DMS114 treated with DMSO at 0.1 percent for 48 hours (cell line): ENCODE measurements at regions not wholly inside any gene's neighbourhood (a gene's known extent, or its start where the extent isn't known, plus 50 kb on each side); places are given as distances from the start of the nearest gene placed in this dataset.
A peak's percentile ranks its signal among the peaks of the same experiment; 100 is the strongest.
"Not testable (repeated sequence)": the region's sequence is repeated elsewhere in the genome, so short reads cannot be mapped to it uniquely, and the experiment has no call there.

Experiments
- DNase-seq: peaks from one replicate; lab custom pipeline; 2025; ENCODE audit not compliant: unreplicated experiment; lab: John Stamatoyannopoulos, UW

DNA sequence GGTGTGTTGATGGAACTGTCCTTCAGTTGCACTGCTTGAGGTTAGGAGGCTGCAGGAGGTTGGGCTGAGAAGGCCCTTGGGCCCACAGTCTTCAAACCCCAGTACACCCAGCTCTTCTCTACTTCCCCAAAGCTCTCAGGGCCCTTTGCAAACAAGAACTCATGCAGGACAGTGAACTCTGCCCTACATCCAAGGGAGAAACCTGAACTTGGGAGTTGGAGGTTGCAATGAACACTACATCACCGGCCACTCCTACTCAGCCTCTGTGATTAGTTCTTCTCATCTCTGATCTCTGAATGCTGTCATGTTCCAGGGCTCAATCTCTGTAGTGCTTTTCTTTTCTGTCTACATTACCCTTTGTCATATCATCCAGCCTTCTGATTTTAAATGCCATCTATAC lies 148.5 kb upstream of the PDE7B start:
- no peak for DNase-seq

DNA sequence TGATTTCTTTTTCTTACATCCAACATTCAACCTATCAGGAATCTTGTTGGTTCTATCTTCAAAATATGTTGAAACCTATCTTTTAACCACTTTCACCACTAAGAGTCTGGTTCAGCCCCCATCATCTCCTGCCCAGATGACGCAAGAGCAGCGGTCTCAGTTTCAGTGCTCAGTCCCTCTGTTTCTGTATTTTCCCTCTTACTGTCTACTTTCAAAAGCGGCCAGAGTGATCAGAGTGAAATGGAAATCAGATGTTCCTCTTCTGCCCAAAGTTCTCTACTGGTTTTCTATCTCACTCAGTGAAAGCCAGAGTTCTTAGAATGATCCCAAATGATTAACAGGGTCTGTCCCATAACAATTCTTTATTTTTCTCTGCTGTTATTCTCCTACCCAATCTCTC lies 147.9 kb upstream of the PDE7B start:
- DNase-seq, result no peak

DNA sequence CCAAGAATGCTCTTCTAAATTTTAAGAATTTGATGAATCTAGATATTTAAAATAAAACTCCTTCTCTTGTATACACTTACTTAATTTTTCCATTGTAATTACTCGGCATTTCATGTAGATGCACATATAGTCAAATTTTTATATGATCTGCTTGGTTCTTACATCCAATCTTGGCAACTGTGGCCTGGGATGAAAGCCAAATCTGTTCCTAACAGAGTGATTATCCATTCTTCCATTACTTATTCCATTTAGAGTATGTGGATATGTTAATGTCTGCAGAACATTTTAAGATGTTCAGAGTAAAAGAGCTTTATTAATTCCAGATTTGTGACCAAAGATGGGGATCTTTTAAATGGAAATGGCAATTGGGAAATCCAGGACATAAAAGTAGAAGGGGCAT lies 144.1 kb upstream of the PDE7B start:
- no peak for DNase-seq

DNA sequence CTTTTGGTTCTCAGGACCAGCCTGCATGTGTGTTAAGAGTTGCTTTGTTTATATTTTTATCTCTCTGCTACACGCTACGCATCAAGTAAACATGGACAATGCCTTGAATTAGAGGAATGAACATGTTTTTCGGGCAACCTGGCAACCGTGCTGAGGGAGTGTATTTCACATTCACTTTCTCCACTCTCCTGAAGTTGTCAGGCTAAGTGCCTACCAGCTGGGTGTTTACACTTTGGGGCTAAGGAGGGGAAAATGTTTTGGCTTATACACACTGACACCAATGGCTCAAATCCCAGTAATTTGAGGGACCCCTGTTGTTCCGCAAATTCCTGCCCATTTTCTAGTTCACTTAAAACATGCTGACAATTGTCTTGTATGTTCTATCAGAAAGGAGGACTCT lies 141.5 kb upstream of the PDE7B start:
- no peak for DNase-seq

DNA sequence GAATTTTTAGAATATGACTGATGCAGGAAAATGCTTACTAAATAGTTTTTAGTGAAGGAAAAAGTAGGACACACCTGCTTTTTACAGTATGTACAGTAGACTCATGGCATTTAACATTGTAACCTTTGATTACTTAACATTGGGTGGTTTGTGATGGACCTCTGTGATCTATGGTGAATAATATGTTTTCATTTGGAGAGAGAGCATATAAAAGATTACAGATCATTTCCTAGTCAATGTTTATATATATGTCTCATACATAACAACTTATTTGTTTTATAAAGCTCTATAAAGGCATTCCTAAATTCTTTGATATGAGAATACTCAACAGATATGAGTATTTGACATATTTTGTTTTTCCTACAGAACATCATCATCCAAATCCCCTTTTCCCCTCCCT lies 129.3 kb upstream of the PDE7B start:
- DNase-seq, result no peak

DNA sequence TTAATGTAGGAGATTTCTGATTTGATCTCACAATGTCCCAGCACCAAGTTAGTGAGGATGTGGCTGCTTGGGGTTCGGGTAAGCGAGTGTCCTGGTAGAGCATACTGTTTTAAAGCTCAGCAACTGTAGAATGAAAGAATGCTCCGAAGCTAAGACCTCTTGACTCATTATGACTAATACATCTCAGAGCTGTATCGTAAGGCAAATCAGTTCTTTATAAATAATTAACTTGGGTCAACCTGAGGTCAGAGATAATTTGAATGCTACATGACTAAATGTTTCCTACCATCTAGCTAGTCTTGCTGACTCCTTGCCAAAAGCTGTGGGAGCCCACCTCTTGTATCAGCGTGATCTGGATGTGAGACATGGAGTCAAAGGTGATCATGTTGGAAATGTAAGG lies 128.8 kb upstream of the PDE7B start:
- DNase-seq, result no peak

DNA sequence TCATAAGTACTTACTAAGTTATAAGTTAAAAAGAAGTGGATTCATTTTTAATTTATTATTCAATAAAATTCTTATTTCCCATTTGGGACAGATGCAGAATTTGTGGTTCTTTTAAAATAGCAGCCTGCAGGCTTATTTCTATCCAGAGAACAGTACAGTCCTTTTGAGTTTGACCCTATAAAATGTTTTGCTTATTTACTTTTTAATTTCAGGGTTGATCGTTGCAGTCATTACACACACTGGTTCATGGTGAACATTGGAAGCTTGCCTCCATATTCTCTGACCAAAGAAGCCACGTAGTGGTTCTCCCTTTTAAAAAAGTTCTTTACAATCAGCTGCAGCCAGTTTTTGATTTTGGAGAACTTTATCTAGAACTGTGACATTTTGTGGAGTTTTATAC lies 122.9 kb upstream of the PDE7B start:
- no peak for DNase-seq

DNA sequence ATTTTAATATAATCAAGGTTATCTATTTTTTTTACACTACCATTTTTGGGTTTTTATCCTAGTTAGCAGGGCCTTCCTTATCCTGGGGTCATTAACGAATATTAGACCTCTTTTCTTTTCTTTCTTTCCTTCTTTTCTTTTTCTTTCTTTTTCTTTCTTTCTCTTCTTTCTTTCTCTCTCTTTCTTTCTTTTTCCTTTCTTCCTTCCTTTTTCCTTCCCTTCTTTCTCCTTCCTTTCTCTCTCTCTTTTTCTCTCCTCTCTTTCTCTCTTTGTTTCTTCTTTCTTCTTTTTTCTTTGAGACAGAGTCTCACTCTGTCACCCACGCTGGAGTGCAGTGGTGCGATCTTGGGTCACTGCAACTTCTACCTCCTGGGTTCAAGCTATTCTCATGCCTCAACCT lies 120.4 kb upstream of the PDE7B start:
- DNase-seq, result no peak

DNA sequence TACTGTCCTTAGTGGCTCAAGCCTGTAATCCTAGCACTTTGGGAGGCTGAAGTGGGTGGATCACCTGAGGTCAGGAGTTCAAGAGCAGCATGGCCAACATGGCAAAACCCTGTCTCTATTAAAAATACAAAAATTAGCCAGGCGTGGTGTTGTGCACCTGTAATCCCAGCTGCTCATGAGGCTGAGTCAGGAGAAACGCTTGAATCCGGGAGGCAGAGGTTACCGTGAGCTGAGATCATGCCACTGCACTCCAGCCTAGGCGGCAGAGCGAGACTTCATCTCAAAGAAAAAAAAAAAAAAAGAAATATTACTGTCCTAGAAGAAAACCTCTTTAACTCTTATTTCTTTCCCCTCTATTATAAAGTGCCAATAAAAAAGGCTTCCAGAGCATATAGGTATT lies 115.2 kb upstream of the PDE7B start:
- DNase-seq, result not testable (repeated sequence)

DNA sequence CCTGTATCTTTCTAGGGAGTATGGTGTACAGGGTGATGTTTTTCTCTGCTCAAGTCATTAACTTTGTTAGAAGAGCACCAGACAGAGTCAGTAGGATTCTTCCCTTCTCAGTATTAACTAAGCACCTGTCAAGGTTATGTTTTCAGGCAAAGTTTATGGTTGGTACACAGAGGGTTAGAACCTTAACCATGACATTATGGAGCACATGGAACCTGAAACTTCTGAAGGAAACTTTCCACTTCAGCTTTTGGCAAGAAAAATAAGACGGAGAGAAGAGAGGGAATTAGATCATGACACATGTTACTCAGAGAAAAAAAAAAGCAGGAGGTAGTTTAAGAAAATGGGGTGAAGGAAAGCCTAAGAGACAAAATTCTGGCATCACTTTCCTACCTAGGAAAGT lies 112.9 kb upstream of the PDE7B start:
- no peak for DNase-seq

DNA sequence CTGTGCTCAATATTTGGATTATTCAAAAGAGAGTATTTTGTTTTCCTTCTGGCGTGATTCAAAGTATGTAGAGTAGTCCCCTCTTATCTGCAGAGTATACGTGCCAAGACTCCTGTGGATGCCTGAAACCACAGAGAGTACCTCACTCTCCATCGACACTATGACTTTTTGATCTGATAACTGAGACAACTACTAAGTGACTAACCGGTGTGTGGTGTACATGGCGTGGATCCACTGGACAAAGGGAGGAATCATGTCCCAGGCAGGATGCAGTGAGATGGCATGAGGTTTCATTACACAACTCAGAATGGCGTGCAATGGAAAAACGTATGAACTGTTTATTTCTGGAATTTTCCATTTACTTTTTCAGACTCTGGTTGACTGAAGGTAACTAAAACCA lies 112.2 kb upstream of the PDE7B start:
- no peak for DNase-seq

DNA sequence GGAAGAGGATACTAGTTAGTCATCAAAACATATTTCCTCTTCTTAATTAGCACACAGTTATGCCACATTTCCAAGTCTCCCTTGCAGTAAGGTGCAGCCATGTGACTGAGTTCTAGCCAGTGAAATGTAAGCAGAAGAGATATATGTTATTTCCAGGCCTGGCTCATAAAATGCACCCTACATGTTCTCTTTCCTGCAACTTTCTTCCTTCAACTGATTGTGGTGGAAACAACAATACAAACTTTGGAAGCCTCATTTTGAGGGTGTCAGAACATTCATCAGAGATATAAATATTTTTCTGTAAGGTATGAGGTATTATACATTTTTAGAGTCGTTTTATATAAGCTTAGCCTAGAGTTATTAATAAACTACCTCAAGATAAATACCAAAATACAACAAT lies 110.9 kb upstream of the PDE7B start:
- DNase-seq, result no peak

DNA sequence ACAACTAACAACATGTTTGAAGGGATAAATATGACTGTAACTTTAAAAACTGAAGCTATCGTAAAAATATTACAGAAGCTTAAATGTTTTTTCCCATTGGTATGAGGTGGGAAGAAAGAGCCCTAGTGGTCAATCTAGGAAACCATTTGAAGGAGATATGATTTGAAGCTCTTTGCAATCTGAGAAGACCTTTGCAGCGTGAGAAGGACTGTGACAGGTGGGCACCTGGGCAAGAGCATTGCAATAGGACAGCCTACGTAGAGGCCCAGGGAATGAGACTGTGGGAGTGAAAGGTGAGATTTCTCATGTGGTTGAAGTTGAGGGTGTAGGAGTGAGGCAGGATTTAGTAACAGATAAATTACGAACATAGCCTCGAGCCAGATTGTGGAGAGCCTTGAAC lies 108.0 kb upstream of the PDE7B start:
- no peak for DNase-seq

DNA sequence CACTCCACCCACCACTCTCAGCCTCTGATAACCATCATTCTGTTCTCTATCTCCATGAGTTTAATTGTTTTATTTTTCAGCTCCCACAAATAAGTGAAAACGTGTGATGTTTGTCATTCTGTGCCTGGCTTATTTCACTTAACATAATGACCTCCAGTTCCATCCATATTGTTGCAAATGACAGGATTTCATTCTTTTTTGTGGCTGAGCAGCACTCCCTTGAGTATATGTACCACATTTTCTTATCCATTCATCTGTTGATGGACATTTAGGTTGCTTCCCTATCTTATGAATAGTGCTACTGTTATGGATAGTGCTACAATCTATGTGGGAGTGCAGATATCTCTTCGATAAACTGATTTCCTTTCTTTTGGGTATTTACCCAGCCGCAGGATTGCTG lies 103.3 kb upstream of the PDE7B start:
- DNase-seq, result no peak

DNA sequence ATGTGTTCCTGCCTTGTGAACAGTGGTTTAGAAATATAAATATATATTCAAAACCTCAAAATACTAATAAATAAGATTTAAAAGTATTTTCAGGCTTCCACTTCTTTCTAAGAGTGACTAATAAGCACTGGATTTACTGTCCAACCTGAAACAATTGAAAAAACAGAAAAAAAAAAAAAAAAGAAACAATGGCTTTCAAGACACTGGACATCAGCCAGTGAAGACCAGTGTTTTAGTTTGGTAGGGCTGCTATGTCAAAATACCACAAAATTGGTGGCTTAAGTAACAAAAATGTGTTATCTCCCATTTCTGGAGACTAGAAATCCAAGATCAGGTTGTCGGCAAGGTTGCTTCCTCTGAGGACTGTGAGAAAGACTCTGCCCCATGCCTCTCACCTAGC lies 101.4 kb upstream of the PDE7B start:
- DNase-seq, result no peak

DNA sequence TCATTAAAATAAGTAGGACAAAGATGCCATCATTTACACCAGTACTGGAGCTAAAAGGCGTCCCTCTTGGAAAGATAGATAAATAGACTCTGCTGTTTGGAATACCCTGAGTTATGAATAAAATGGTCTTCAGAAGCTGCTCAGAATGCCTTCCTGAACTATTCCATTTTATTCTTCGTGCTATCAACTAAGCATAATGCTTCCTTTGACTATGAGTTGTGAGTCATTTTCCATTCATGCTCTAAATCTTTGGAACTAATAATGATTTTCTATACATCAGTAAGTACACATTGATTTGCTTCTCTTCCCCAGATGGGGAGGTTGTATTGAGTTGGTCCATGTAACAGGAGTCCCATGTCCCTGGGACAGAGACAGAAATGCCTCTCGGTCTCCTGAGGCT lies 98.3 kb upstream of the PDE7B start:
- DNase-seq, result no peak

DNA sequence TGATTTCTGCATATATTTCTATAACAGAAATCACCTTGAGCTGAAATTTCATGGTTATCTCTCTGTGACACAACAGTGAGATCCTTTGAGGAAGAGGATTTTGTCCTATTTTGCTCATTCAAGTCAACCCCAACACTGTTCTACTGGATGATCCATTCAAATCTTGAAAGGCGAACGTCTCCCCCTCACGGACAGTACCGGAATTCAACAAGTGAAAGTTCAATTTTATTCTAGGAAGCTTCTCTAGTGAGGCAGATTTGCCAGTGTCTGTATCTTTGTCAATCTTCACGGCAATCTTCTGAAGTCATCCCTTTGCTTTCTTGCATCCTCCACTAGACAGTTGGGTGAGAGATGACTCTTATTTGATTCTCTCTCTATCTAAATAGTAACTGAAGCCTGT lies 91.7 kb upstream of the PDE7B start:
- peak; percentile 23 for DNase-seq

DNA sequence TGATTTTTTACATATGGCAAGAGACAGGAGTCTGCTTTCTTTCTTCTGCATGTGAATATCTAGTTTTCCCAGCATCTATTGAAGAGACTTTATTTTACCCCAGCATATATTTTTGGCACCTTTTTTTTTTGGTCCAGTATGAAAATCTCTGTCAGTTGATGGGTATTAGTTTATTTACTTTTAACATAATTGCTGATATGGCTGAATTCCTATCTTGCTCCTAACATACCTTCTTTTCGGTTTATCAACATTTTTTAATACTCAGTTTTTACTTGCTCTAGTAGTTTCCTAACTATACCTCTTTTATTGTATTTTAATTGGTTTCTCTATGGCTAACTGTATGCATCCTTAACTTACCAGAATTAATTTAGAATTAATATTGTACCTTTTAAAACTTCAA lies 77.5 kb upstream of the PDE7B start:
- DNase-seq, result no peak

DNA sequence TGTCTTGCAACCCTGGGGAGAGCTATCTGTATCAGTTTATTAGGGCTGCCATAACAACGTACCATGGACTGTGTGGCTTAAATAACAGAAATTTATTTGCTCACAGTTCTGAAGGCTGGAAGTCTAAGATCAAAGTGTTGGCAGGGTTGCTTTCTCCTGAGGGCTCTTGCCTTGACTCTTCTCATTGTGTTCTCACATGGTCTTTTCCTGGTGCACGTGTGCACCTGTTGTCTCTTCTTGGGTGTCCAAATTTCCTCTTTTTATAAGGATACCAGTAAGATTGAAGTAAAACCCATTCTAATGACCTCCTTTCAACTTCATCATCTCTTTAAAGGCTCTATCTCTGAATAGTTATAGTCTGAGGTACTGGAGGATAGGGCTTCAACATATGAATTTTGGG lies 72.3 kb upstream of the PDE7B start:
- no peak for DNase-seq

DNA sequence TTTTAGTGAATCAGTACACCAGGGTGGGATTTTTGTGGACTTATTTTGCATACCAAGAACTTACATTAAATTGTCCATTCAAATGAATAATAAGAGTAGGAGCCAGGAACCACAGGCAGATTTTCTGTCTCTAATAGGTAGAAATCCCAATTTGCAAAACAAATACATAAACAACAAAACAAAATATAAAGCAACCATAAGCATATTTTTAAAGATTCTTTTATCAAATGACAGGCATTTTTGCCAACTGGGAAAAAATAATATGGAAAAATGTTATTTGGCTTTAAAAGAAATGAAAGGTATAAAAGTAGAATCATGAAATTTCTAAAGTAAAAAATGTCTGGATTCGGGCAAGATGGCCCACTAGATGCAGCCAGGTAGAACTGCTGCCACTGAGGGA lies 71.2 kb upstream of the PDE7B start:
- no peak for DNase-seq

DNA sequence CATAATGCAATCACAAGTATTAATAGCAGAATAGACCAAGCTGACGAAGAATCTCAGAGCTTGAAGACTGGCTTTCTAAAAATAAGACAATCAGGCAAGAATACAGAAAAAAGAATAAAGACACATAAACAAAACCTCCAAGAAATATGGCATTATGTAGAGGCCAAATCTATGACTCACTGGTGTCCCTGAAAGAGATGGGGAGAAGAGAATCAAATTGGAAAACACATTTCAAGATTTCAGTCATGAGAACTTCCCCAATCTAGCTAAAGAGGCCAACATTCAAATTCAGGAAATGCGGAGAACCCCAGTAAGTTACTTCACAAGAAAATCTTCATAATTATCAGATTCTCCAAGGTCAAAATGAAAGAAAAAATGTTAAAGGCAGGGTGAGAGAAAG lies 69.0 kb upstream of the PDE7B start:
- no peak for DNase-seq

DNA sequence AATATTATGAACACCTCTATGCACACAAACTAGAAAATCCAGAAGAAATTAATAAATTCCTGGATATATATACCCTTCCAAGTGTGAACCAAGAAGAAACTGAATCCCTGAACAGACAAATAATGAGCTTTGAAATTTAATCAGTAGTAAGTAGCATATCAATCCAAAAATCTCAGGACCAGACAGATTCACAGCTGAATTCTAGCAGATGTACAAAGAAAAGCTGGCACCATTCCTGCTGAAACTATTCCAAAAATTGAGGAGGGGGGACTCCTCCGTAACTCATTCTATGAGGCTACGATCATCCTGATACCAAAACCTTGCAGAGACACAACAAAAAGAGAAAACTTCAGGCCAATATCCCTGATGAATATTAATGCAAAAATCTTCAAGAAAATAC lies 67.0 kb upstream of the PDE7B start:
- no peak for DNase-seq

DNA sequence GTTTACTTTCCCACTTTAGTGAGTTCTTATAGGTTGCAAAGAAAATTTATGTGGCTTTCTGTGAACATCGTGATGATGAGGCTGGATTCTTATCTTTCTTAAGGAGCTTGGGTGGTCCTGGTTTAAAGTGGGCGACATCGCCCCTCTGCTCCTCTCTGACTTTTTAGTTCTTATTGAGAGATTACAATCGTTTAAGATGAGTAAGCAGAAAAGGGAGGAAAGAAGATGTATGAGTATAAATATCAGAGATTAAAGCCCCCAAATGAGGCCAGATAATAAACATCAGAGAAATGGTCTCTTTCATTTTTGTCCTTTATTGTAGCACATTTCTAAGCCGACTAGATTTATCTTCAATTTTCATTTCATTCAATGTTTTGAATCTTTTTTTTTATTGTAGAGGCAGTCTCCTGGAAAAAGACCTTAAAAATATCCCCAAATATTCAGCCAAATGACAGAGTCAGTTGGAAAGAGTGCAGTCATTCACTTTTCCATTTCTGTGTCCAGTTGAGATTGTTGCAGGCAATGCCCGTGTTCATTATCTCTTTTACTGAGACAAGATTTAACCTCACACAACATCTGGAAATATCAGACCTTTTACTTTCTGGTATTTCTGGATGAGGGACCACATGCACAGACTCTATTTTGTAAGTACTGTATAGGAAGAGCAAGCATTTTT lies 62.0 kb upstream of the PDE7B start:
- DNase-seq, result no peak

DNA sequence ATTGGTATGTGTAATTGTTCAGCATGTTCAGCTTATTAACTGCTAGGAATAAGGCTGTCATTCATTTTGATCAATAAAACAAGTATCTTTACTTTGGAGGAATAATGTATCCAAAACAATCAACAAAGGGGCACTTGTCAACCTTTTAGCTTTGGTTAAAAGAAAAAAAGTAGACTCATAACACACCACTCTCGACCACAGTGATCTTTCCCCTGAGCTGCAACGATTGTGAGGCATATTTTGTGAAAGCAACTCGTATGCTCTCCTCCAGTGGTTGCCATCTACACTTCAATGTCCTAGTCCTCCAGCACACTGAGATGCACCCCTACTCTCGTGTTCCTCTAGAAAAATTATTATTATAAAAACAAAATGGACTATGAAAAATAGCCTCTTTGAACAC lies 60.1 kb upstream of the PDE7B start:
- DNase-seq, result no peak
